ENCODE measurements at regions not wholly inside any gene's neighbourhood (a gene's known extent, or its start where the extent isn't known, plus 50 kb on each side); places are given as distances from the start of the nearest gene placed in this dataset.

GRCh38 chr10:44697116-44697515 is 214.0 kb upstream of the TMEM72 start:
- no peaks in the 10 kb centered on the region for H3K4me1 ChIP-seq (ENCODE audit: low read depth)
- H3K36me3 ChIP-seq (ENCODE audit: low read depth), result no peaks in the 10 kb centered on the region
- H3K4me3 ChIP-seq, result no peak overlapping the region
- DNase-seq, result no peak
- H3K9me3 ChIP-seq, result peaks cover 3% of the 10 kb centered on the region
- TF ChIP-seq, protein P1, sequence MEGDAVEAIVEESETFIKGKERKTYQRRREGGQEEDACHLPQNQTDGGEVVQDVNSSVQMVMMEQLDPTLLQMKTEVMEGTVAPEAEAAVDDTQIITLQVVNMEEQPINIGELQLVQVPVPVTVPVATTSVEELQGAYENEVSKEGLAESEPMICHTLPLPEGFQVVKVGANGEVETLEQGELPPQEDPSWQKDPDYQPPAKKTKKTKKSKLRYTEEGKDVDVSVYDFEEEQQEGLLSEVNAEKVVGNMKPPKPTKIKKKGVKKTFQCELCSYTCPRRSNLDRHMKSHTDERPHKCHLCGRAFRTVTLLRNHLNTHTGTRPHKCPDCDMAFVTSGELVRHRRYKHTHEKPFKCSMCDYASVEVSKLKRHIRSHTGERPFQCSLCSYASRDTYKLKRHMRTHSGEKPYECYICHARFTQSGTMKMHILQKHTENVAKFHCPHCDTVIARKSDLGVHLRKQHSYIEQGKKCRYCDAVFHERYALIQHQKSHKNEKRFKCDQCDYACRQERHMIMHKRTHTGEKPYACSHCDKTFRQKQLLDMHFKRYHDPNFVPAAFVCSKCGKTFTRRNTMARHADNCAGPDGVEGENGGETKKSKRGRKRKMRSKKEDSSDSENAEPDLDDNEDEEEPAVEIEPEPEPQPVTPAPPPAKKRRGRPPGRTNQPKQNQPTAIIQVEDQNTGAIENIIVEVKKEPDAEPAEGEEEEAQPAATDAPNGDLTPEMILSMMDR (IDR thresholded peaks at IDR 0.05), result no peak
- ATAC-seq, result no peak
- intact Hi-C loops (cut with DNase I, micrococcal nuclease), result no loop called here

DNA sequence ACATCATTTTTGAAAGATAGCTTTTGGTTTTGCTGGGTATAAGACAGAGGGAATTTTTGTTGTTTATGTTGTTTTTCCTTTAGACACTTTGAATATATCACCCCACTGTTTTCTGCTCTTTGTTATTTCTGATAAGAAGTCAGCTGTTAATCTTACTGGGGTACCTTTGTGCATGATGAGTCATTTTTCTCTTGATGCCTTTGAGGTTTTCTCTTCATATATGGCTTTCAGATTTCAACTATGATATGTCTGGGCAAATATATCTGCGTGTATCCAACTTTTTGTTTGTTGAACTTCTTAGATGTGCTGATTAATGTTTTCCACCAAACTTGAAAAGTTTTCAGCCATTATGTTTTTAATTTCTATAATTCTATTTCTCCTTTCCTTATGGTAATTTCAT is 208.6 kb upstream of the TMEM72 start:
- DNase-seq (no peak), ATAC-seq (no peak)
- Histone ChIP-seq H3K9me3 (peaks cover 6% of the 10 kb centered on the region), H3K4me3 (no peak overlapping the region), H3K36me3 (ENCODE audit: low read depth) (no peaks in the 10 kb centered on the region), H3K4me1 (ENCODE audit: low read depth) (no peaks in the 10 kb centered on the region)
- intact Hi-C loops (cut with DNase I, micrococcal nuclease), result no loop called here
- TF ChIP-seq, protein P1 (IDR thresholded peaks at IDR 0.05), result no peak

DNA sequence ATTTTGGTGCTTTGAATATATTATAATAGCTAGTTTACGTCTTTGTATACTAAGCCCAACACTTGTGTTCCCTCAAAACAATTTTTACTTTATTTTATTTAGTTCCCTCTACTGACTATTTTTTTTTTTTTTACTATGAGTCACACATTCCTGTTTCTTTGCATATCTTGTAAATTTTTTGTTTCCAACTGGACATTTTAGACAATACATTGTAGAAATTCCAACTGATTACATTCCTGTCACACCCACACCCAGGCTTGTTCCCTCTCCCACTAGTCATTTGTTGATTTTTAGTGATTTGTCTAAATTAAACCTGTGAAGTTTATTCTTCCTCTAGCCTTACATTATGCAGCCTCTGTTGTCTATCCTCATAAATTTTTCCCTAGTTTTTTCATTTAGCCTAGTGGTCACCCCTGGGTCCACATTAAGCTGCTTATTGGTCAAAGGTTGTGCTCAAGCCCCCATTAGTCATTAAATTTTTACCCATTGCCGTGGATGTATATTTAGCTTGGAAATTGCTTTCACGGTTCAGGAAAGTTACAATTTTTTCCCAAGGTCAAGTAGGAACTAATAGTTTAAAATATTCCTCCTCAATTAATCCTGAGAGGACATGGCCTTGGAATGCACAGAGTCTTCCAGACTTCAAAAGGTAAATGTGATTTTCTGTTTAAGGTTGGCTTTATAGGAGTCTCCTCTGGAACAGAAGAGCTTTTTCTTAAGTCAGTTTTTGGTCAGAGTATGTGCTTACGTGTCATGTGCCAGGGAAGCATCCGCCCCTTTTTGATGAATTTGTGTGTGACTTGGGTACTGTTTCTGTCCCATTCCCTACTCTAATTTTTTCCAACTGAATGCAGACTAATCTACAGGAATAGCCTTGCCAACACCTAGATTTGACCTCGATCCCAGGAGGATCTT is 207.6 kb upstream of the TMEM72 start:
- ATAC-seq, result no peak

DNA sequence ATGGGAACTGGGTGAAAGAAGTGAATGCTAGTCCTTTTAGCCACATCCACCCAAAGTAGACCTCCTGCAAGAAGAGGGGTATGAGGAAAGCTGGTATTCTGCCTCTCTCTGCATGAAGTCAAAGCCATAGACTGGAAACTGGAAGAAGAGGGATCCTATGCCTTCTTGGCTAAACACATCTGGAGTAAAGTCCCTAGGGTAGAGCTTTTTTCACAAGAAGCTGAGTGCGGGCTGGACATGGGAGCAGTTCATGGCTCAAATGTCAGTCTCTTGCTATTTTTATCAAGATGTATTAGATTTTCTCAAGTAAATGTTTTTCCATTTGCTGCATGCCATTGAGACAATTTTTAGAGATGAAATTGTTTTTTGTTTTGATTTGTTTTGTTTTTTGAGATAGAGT is 206.5 kb upstream of the TMEM72 start:
- H3K4me1 ChIP-seq (ENCODE audit: low read depth), result no peaks in the 10 kb centered on the region
- intact Hi-C loops (cut with DNase I, micrococcal nuclease), result no loop called here
- no peak overlapping the region for H3K4me3 ChIP-seq
- H3K36me3 ChIP-seq (ENCODE audit: low read depth), result no peaks in the 10 kb centered on the region
- TF ChIP-seq, protein P1 (IDR thresholded peaks at IDR 0.05), result no peak
- ATAC-seq (no peak), DNase-seq (no peak)
- H3K9me3 ChIP-seq, result peaks cover 6% of the 10 kb centered on the region

More for the DNA sequence above, 207.6 kb upstream of the TMEM72 start:
- no peak for DNase-seq
- no peaks in the 10 kb centered on the region for H3K36me3 ChIP-seq (ENCODE audit: low read depth)
- H3K9me3 ChIP-seq, result peaks cover 6% of the 10 kb centered on the region
- H3K4me3 ChIP-seq, result no peak overlapping the region
- no peaks in the 10 kb centered on the region for H3K4me1 ChIP-seq (ENCODE audit: low read depth)
- intact Hi-C loops (cut with DNase I, micrococcal nuclease), result no loop called here
- TF ChIP-seq, protein P1 (IDR thresholded peaks at IDR 0.05), result no peak

GRCh38 chr10:44706745-44707144 is 204.4 kb upstream of the TMEM72 start:
- intact Hi-C loops (cut with DNase I, micrococcal nuclease), result no loop called here
- H3K36me3 ChIP-seq (ENCODE audit: low read depth), result no peaks in the 10 kb centered on the region
- ATAC-seq, result no peak
- H3K4me1 ChIP-seq (ENCODE audit: low read depth), result no peaks in the 10 kb centered on the region
- TF ChIP-seq, protein P1 (IDR thresholded peaks at IDR 0.05), result no peak
- no peak for DNase-seq
- peaks cover 6% of the 10 kb centered on the region for H3K9me3 ChIP-seq
- H3K4me3 ChIP-seq, result no peak overlapping the region

Measured in mucosa of descending colon (tissue), 3 donors.